GM19455 (cell line): ENCODE measurements at regions not wholly inside any gene's neighbourhood (a gene's known extent, or its start where the extent isn't known, plus 50 kb on each side); places are given as distances from the start of the nearest gene placed in this dataset.
"Not testable (repeated sequence)": the region's sequence is repeated elsewhere in the genome, so short reads cannot be mapped to it uniquely, and the experiment has no call there.

Source experiments
- ATAC-seq: cut with Tn5 transposase; IDR thresholded peaks from one replicate; pipeline ENCODE4 v1.9.1; 2021; ENCODE audit not compliant: unreplicated experiment

GRCh38 chr7:122248472-122248871 is 56.1 kb downstream of the FEZF1 start:
- ATAC-seq, result no peak

GRCh38 chr7:122238729-122239128 is 65.8 kb downstream of the FEZF1 start:
- not testable (repeated sequence) for ATAC-seq

DNA sequence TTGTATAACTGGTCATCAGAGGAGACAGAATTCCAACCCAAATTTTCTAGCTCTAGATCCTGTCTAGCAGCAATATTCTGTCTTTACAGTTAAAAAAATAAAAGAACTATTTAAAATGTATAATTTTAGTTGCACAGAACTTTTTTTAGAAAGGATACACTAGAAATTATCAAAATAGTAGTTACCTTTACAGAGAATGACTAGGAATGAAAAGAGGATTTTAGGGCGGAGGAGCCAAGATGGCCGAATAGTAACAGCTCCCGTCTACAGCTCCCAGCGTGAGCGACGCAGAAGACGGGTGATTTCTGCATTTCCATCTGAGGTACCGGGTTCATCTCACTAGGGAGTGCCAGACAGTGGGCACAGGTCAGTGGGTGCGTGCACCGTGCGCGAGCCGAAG is 66.3 kb downstream of the FEZF1 start:
- ATAC-seq, result not testable (repeated sequence)

DNA sequence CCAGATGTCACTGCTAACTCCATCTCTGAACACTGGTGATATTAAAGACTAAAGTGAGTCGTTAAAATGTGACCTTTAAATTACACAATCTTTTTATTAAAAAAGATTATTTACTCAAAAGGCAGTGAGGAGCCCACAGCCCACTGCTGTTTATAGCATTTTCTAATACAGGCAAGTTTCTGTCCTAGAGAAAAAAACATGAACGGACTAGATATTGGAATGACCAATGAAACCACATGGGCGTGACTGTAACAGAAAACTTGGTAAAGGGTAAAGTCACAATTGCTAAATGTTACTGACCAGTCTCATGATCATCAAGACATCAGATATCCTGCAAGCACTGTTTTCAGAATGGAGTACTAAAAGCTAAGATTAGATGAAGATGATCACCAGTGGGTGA is 78.7 kb downstream of the FEZF1 start:
- ATAC-seq, result no peak

DNA sequence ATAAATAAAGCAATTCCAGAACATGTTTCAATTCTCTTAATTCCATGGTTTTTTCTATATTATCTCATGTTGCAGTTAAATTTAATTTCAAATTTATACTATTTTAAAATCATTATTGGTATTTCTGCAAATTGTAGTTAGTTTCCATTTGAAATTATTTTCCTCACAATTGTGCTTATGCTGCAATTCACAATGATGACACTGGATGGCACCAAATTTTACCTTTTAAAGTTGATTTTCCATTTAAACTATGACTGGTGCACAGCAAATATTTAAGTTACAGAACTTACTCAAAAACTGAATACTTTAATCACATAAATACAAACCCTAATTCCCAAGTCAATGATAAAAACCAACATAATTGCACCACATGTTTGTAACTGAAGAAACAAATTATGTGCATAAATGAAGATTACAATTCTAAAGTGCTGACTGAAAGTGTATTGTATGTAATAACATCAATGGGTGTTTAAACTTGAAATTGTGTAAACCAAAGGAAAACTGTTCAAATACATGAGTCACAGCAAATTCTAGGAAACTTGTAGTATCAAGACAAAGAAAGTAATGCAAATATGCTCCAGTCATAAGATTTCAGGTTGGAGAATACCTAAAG is 75.3 kb upstream of the AASS start:
- ATAC-seq, result peak; percentile 62

- ATAC-seq, result no peak
Measured at GRCh38 chr7:122217125-122217524, 73.1 kb upstream of the AASS start.

DNA sequence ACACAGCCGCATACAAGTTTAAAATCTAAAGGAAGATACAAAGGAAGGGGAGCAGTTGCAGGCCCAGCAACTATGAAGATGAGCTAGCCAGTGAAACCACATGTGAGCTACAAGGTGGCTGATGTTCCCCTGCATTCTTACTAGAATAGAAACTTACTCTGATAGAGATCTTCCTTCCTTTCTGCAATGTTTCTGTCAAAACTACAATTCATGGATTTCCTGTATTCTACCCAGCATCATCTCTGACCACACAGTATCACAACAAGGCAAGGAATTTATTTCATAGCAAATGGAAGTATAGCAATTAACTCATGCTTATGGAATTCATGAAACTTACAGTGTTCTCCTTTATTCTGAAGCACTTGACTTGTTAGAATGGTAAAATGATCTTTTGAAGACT is 68.7 kb upstream of the AASS start:
- ATAC-seq, result no peak

GRCh38 chr7:122211362-122211761 is 67.3 kb upstream of the AASS start:
- no peak for ATAC-seq

DNA sequence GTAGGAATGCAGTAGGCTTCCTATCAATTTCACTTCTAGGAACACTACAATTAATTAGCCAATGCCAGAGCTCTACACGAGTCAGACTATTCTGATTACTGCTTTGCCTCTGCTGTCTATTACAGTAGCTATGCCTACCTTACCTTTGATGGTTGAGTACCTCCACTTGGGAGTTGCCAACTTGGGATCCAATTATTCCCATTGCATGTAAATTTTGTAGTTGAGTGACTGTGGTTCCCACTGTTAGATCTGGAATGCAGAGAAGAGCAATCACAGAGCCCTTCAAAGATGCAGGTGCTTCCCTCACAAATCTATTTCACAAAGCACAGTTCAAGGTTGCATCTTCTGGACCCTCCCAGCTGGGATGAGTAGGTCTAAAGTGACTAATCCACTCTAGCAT is 62.9 kb upstream of the AASS start:
- no peak for ATAC-seq

- no peak for ATAC-seq
Measured at GRCh38 chr7:122203814-122204213, 59.8 kb upstream of the AASS start.

DNA sequence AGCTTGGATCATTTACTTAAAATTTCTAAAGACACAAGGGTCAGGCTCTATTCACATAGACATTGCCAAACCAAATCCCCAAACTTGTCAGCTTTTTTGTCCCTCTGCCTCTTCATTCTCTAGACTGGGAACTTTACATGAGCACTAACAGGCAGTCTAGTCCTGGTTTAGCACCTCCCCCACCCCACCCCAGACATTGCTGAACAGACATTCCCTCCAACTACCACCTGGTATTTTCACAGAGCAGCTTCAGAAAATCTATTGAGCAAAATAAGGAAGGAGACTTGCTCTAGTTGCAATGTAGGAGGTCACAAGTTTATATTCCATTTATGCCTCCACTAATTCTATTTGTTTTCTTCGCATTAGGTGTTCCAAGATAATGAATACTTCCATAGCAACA is 56.8 kb upstream of the AASS start:
- ATAC-seq, result no peak

GRCh38 chr7:122199171-122199570 is 55.1 kb upstream of the AASS start:
- no peak for ATAC-seq

- no peak for ATAC-seq
Measured at GRCh38 chr7:122198581-122198980, 54.5 kb upstream of the AASS start.
